CD4-positive, alpha-beta T cell (primary cell): ENCODE measurements at regions not wholly inside any gene's neighbourhood (a gene's known extent, or its start where the extent isn't known, plus 50 kb on each side); places are given as distances from the start of the nearest gene placed in this dataset.

Experiments
- ATAC-seq: fragments of 200-7000 bp; cut with Tn5 transposase; one replicate; pipeline ENCODE4 v1.10.0; 2022; ENCODE audit warnings: mild to moderate bottlenecking; ENCODE audit not compliant: poor library complexity
- CTCF ChIA-PET: fragments of 350-600 bp; sonication (Branson Sonifier 250); formaldehyde crosslinking; loops from one replicate; lab custom pipeline; 2021; ENCODE audit warnings: antibody characterized with exemption, inconsistent platforms; lab: Charles Lee
- POLR2A ChIA-PET: fragments of 350-600 bp; sonication (Branson Sonifier 250); formaldehyde crosslinking; loops from one replicate; lab custom pipeline; 2021; ENCODE audit warnings: antibody characterized with exemption, inconsistent platforms; lab: Charles Lee
- DNase-seq, 14 experiments: peaks; one replicate each; pipeline ENCODE4 v3.0.0-alpha.2; 2013 to 2020; ENCODE audit warnings: mixed read lengths in 2 of 14
- H3K27ac ChIP-seq, 2 donors: one replicate each; pipeline versions ENCODE4 v1.5.1 to v1.7.0; 2013; ENCODE audit warnings: low read length in 2 of 2, low read depth in 1 of 2, mild to moderate bottlenecking in 1 of 2
- H3K27me3 ChIP-seq, 2 experiments: 1 replicate in 1 of 2; 2 replicates in 1 of 2; pipeline versions ENCODE4 v1.6.1 to v1.7.0; 2013; ENCODE audit warnings: low read length in 2 of 2, control low read depth in 1 of 2, mild to moderate bottlenecking in 1 of 2, moderate library complexity in 1 of 2; ENCODE audit not compliant: insufficient read depth in 2 of 2, control insufficient read depth in 1 of 2
- H3K36me3 ChIP-seq: one replicate; pipeline ENCODE4 v1.6.1; 2013; ENCODE audit warnings: low read length, control low read depth; ENCODE audit not compliant: insufficient read depth
- H3K4me1 ChIP-seq: one replicate; pipeline ENCODE4 v1.6.1; 2013; ENCODE audit warnings: low read length, control low read depth; ENCODE audit not compliant: insufficient read depth
- H3K4me3 ChIP-seq: one replicate; pipeline ENCODE4 v1.5.1; 2013; ENCODE audit warnings: mild to moderate bottlenecking, low read length, moderate library complexity
- H3K9me3 ChIP-seq, 2 experiments: 1 replicate in 1 of 2; 2 replicates in 1 of 2; pipeline versions ENCODE4 v1.6.1 to v1.7.0; 2013; ENCODE audit warnings: low read length in 2 of 2, mild to moderate bottlenecking in 2 of 2, control low read depth in 1 of 2, moderate library complexity in 1 of 2; ENCODE audit not compliant: control insufficient read depth in 1 of 2, insufficient read depth in 1 of 2
- H3K27ac Mint-ChIP-seq: one replicate; pipeline ENCODE4 v1.8.0; 2020; ENCODE audit warnings: mixed read lengths
- H3K27me3 Mint-ChIP-seq: one replicate; pipeline ENCODE4 v1.8.0; 2021; ENCODE audit warnings: mixed read lengths
- H3K36me3 Mint-ChIP-seq: one replicate; pipeline ENCODE4 v1.8.0; 2021; ENCODE audit warnings: low read depth, mixed read lengths
- H3K4me1 Mint-ChIP-seq: one replicate; pipeline ENCODE4 v1.8.0; 2021; ENCODE audit warnings: low read depth, mixed read lengths
- H3K4me3 Mint-ChIP-seq: one replicate; pipeline ENCODE4 v1.8.0; 2020; ENCODE audit warnings: mild to moderate bottlenecking, mixed read lengths
- H3K9me3 Mint-ChIP-seq: one replicate; pipeline ENCODE4 v1.8.0; 2020; ENCODE audit warnings: mixed read lengths
- CTCF ChIP-seq: fragments of 200-600 bp; IDR thresholded peaks from one replicate; pipeline ENCODE4 v1.8.0; 2022; ENCODE audit warnings: antibody characterized with exemption, mild to moderate bottlenecking
- intact Hi-C, 2 experiments: fragments of 100-400 bp; cut with DNase I in 1 of 2; cut with micrococcal nuclease in 1 of 2; formaldehyde crosslinking; loops; one replicate each; pipeline versions ENCODE4 v1.15.1 to v1.9.0; 2023 to 2025; cut with DNase I, micrococcal nuclease

DNA sequence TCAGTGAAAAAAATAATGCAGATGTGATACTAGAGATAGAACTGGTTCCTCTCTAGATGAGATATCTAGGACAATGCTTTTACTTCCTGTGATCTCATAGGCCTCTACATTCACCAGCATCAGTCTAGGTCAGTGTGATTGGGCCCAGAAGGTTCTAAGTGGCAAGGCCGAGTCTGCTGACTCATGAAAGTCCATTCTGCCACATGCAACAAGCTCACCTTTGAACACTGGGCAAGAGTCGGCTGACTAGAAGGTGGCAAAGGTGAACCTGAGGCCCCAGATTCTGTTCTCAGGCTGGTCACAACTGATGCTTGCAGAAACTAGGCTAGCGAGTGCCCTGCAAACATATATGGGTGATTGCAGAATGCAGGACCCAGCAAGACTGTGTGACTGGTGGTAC is 105.7 kb upstream of the PLXNA4 start:
- DNase-seq (no peak), ATAC-seq (no peak)
- CTCF ChIA-PET: no interaction called here
- intact Hi-C loops: no loop called here
- no peak for TF ChIP-seq CTCF
- H3K4me1 ChIP-seq: no peaks in the 10 kb centered on the region
- H3K9me3 ChIP-seq: no peaks in the 10 kb centered on the region
- H3K4me1 Mint-ChIP-seq: no peaks in the 10 kb centered on the region
- POLR2A ChIA-PET: interaction anchor here (1.3 kb wide), 1 partner anchor 15 kb away, joined by 3 read pairs; no protein-coding TSS in a partner anchor
- no peak overlapping the region for H3K4me3 ChIP-seq
- no peak overlapping the region for H3K27ac Mint-ChIP-seq
- H3K27me3 ChIP-seq: peaks cover 0 to 3% of the 10 kb centered on the region in 2 experiments
- no peaks in the 10 kb centered on the region for H3K27me3 Mint-ChIP-seq
- H3K36me3 ChIP-seq: no peaks in the 10 kb centered on the region
- no peaks in the 10 kb centered on the region for H3K9me3 Mint-ChIP-seq
- H3K4me3 Mint-ChIP-seq: no peak overlapping the region
- H3K36me3 Mint-ChIP-seq: no peaks in the 10 kb centered on the region
- H3K27ac ChIP-seq: no peak overlapping the region

DNA sequence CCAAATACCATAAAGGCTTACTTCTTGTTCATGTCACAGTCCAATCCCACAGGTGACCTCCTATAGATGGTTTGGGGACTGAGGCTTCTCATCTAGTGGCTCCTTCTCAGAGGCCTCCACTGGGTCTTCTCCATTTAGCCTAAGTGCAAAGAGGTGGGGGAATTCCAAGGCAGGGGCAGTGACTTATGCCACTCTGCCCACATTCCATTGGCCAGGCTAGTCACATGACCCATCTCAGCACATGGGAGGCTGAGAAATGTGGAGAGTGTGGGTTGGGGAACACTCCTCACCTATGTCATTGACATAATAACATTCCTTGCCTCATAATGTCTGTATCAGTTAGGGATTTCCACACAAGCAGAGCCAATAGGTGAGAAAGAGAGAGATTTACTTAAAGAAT is 104.3 kb upstream of the PLXNA4 start:
- Histone ChIP-seq H3K36me3 (no peaks in the 10 kb centered on the region), H3K9me3 (no peaks in the 10 kb centered on the region), H3K27ac (no peak overlapping the region), H3K4me1 (no peaks in the 10 kb centered on the region), H3K4me3 (no peak overlapping the region), H3K27me3 (no peaks in the 10 kb centered on the region)
- no peaks in the 10 kb centered on the region for H3K36me3 Mint-ChIP-seq
- H3K9me3 Mint-ChIP-seq: no peaks in the 10 kb centered on the region
- DNase-seq (no peak), ATAC-seq (no peak)
- no peaks in the 10 kb centered on the region for H3K4me1 Mint-ChIP-seq
- POLR2A ChIA-PET: no interaction called here
- no peak for TF ChIP-seq CTCF
- no peak overlapping the region for H3K27ac Mint-ChIP-seq
- no peaks in the 10 kb centered on the region for H3K27me3 Mint-ChIP-seq
- H3K4me3 Mint-ChIP-seq: no peak overlapping the region
- intact Hi-C loops: no loop called here
- CTCF ChIA-PET: no interaction called here

GRCh38 chr7:132678656-132679055 is 102.4 kb upstream of the PLXNA4 start:
- Histone ChIP-seq H3K27me3 (no peaks in the 10 kb centered on the region), H3K27ac (no peak overlapping the region), H3K4me1 (no peaks in the 10 kb centered on the region), H3K9me3 (no peaks in the 10 kb centered on the region), H3K36me3 (no peaks in the 10 kb centered on the region), H3K4me3 (no peak overlapping the region)
- POLR2A ChIA-PET: no interaction called here
- intact Hi-C loops: no loop called here
- no peaks in the 10 kb centered on the region for H3K27me3 Mint-ChIP-seq
- TF ChIP-seq CTCF: no peak
- H3K4me1 Mint-ChIP-seq: no peaks in the 10 kb centered on the region
- no peaks in the 10 kb centered on the region for H3K36me3 Mint-ChIP-seq
- H3K27ac Mint-ChIP-seq: no peak overlapping the region
- no peaks in the 10 kb centered on the region for H3K9me3 Mint-ChIP-seq
- no peak for DNase-seq
- H3K4me3 Mint-ChIP-seq: no peak overlapping the region
- CTCF ChIA-PET: no interaction called here
- ATAC-seq: no peak
